Posterior cingulate gyrus (tissue), 11 donors: ENCODE measurements at regions not wholly inside any gene's neighbourhood (a gene's known extent, or its start where the extent isn't known, plus 50 kb on each side); places are given as distances from the start of the nearest gene placed in this dataset.
"Not testable (repeated sequence)": the region's sequence is repeated elsewhere in the genome, so short reads cannot be mapped to it uniquely, and the experiment has no call there.

Source experiments
- DNase-seq, 10 donors: peaks; one replicate each; pipeline versions ENCODE4 v3.0.0 to v3.0.0-alpha.2; 2020 to 2021; ENCODE audit warnings: mixed read lengths in 3 of 10
- intact Hi-C: fragments of 100-400 bp; cut with DNase I; formaldehyde crosslinking; loops from one replicate; pipeline ENCODE4 v1.15.1; 2023

GRCh38 chr2:111668274-111668616 is 215.7 kb downstream of the ANAPC1 start:
- intact Hi-C loops: no loop called here
- no peak for DNase-seq

DNA sequence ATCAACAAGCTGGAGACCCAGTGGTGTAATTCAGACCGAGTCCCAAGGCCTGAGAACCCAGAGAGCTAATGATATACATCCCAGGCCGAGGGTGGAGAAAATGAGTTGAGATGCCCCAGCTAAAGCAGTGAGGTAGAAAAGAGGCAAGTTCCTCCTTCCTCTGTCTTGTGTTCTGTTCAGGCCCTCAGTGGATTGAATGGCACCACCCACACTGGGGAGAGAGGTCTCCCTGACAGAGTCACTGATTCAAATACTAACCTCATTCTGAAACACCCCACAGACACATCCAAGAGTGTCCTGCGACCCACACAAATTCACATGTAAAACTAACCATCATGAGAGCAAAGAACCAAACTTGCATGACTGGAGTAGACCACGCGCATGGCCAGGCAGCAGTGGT is 215.3 kb downstream of the ANAPC1 start:
- intact Hi-C loops: no loop called here
- no peak for DNase-seq

- no peak for DNase-seq
- intact Hi-C loops: no loop called here
Measured at GRCh38 chr2:111669928-111670695, 213.9 kb downstream of the ANAPC1 start.

DNA sequence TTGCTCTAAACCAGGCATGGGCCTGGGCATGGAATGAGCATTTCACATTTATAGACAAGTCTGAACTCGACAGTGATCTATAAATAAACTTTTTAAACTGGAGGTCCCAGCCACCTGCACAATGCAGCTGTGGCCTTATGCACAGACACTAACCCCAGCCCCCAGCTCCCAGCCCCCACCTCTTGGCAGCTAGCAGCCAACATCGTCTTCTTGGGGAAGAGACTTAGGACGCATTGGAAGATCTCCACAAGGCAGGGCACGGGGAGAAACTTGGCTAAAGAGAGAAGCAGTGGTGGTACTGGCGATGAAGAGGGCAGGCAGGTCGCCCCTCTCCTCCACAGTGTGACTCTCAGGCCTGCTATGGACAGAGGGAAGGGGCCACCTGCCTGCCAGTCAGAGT is 213.2 kb downstream of the ANAPC1 start:
- no peak for DNase-seq
- intact Hi-C loops: no loop called here

DNA sequence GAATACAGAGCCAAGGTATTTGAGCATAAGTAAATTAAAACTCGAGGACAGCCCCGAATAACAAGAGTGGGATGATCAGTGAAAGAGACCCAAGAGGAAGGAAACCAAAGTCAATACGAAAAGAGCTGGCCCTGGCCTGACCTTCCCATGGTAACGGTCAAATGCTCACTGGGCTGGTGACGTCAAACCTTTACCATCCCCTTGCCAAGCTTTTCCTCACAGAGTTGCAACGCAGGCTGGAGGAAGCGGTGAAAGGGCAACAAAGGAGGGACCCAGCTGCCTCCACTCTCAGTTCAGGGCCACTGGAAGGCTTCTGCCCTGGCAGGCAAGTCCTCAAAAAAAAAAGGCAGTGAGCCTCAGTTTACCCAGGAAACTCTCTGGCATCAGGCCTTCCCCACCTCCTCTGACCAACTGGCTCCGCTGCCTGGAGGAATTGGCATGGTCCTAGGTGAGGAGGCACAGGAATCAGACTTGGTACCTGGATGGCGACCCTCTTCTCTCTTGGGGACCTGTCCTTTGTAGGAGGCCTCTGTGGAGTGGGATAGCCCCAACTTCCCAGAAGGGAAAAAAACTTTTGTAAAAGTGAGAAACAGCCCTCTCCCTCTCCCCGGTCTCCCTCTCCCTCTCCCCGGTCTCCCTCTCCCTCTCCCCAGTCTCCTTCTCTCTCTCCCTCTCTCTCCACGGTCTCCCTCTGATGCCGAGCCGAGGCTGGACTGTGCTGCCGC is 212.4 kb downstream of the ANAPC1 start:
- DNase-seq: no peak
- intact Hi-C loops: no loop called here

DNA sequence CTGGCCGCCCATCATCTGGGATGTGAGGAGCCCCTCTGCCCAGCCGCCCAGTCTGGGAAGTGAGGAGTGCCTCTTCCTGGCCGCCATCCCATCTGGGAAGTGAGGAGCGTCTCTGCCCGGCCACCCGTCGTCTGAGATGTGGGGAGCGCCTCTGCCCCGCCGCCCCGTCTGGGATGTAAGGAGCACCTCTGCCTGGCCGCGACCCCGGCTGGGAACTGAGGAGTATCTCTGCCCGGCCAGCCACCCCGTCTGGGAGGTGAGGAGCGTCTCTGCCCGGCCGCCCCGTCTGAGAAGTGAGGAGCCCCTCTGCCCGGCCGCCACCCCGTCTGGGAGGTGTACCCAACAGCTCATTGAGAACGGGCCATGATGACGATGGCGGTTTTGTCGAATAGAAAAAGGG is 211.4 kb downstream of the ANAPC1 start:
- DNase-seq, intact Hi-C loops: not testable (repeated sequence)

DNA sequence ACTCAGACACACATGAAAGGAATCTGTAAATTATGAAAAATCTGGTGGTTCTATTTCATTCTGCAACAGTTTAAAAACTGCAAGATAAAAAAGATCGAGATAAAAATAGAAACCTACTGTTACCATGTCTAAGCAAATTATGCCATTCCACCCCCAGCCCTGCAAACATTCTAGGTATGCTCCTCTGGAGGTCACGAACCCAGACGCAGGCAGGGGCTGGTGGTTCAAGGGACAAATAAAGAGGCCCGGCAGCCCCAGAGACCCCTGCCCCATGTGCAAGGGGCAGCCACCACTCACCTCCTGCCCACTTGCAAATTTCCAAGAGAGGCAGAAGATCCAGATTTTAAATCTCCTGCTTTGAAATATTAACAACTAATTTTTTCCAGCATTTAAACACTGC is 210.5 kb downstream of the ANAPC1 start:
- intact Hi-C loops: no loop called here
- no peak for DNase-seq

DNA sequence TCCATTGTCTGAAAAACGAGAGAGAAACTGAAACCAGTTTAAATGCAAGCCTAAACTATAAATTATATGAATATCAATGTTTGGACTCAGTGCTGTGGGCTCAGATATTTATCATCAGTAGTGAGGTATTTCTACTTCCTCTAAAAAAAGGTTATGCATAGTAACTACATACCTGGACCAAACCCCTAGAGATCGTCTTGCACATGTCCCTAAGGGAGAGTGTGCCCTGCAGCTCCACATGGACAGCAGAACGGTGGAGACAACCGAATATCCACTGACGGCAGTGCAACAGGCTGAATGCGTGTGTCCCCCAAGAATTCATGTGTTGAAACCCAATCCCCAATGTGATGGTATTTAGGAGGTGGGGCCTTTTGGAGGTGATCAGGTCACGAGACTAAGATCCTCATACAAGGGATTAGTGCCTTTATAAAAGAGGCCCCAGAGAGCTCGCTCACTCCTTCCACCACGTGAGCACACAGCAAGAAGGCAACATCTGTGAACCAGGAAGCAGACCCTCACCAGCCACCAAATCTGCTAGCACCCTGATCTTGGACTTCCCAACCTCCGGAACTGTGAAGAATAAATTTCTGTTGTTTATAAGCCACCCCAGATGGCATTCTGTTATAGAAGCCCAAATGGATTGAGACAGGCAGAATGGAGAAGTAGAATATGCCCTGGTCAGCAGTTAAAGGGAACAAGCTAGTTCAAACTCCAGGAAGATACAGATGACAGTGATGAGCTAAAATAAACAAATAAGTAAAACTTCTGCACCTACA is 208.4 kb downstream of the ANAPC1 start:
- intact Hi-C loops: no loop called here
- DNase-seq: no peak

- intact Hi-C loops: no loop called here
- no peak for DNase-seq
Measured at GRCh38 chr2:111676291-111676822, 207.6 kb downstream of the ANAPC1 start.

- DNase-seq: no peak
Measured at GRCh38 chr2:111678161-111678560, 205.8 kb downstream of the ANAPC1 start.

DNA sequence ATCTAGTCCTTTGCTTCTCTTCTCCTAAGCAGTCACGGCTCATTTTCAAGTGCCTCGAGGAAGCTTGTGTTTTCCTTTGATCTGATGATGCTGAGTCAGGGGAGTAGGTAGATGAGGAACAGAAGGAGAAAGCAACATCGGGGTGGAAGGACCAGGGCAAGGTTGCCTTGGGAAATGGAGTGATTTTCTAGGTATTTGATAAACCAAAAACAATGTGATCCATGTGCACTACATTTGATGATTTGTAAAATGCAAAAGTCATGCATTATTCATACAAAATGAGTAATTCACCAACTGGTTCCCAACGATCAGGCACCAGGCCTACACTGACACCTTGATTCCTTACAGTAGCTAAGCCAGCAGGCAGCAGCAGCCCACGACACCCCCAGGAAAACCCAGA is 205.3 kb downstream of the ANAPC1 start:
- DNase-seq: peak in 1 of 10 donors; percentile 12
- intact Hi-C loops: no loop called here

More at GRCh38 chr2:111678161-111678560, 205.8 kb downstream of the ANAPC1 start:
- intact Hi-C loops: no loop called here

DNA sequence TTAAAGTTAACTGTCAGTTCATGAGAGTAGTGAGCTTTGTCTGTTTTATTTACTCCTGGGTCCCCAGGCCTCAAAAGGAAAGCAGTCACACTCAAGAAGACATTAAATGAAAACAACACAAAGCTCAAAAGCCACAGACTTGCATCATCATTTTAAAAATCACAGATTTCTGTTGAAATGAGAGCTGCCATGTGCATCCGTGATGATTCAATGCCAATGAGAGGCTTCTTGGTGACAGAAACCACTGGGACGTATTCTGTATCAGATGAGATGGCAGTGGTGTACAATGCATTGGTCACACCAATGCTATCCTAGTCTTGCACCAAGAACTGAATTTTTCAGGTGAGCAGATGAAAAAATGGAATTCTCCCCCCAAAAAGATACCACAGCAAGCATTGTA is 204.8 kb downstream of the ANAPC1 start:
- no peak for DNase-seq
- intact Hi-C loops: no loop called here

DNA sequence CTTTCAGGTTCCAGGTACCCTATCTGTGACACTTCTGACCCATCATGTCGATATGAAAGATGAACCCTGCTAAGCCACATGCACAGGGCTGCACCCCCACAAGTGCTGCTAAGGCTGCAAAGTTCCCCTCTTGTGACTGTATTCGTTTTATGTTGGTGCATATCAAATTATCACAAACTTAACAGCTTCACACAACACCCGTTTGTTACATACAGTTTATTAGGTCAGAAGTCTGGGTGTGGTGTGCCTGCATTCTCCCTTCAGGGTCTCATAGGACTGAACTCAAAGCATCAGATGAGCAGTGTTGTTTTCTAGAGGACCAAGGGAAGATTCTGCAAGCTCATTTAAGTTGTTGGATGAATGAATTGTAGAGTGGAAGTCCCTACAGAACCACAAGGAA is 199.4 kb downstream of the ANAPC1 start:
- no peak for DNase-seq
- intact Hi-C loops: no loop called here

DNA sequence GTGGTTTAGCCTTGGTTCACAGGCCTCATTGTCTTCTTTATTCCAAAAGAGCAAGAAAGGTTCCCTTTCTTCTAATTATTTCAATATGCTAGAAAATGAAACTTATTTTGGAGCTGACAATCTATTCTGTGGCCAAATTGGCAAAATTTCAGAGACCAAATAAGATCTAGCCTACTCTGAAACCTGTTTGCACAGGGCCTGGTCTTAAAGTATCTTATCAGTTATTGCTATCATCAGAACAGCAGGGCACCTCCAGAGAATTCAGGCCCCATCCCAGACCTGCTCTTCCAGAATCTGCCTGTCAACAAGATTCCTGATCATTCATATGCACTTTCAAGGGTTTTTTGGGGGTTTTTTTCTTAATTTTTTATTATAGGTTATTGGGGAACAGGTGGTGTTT is 198.7 kb downstream of the ANAPC1 start:
- intact Hi-C loops: no loop called here
- no peak for DNase-seq

- DNase-seq: no peak
Measured at GRCh38 chr2:111686994-111687393, 197.0 kb downstream of the ANAPC1 start.

DNA sequence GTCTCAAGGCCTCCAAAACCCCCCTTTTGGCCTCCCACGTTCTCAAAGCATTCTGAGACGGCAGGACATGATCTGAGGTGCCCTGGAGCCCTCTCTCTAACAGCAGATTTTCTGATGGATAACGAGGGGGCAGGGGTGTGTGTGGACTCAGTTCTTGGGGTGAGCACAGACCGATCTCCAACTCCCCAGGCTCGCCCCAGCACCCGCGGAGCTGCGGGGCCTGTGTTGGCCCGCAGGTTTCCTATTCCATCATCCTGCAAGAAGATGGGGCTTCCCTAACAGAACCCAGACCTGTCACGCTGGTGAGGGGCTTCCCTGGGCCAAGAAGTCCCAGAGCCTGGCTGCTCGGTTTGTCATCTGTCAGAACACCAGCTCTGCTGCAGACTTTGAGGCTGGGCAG is 196.1 kb downstream of the ANAPC1 start:
- intact Hi-C loops: no loop called here

More at GRCh38 chr2:111686994-111687393, 197.0 kb downstream of the ANAPC1 start:
- intact Hi-C loops: no loop called here

DNA sequence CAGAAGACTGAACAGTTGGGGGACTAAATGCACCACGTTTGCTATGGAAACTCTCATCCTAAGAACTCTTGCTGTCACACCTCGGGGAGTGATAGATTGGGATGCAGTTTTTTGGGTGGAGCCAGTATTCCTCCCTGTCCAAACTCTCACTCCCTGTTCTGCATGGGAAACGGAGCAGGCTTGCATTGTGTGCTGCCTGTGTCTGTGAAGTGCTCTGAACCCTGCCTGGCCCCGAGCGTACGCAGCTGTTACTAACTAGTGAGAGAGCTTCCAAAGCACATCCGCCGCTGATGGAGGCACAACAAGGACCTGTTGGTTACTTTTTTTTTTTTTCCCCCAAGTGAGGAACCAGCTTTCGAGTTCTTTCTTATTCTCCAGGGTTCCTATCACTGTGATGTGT is 195.5 kb downstream of the ANAPC1 start:
- no peak for DNase-seq
- intact Hi-C loops: no loop called here

More for the DNA sequence above, 196.1 kb downstream of the ANAPC1 start:
- DNase-seq: no peak

DNA sequence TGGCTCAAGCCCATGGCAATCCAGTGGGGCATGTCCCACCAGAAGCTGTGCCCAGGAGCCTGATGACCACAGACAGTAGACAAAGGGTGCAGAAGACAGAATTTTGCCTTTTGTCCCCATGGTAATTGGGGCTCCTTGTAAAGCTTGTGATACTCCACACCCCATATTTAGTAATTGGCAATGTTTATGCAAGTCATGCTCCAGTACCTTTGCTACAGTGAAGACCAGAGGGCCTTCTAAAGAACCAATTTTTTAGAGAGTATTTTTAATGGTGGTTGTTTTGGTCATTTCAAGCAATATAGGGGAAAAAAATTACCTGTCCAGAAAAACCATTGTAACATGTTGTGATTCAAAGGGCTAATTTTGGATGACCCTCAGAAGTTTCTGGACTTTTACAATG is 194.8 kb downstream of the ANAPC1 start:
- intact Hi-C loops: no loop called here

DNA sequence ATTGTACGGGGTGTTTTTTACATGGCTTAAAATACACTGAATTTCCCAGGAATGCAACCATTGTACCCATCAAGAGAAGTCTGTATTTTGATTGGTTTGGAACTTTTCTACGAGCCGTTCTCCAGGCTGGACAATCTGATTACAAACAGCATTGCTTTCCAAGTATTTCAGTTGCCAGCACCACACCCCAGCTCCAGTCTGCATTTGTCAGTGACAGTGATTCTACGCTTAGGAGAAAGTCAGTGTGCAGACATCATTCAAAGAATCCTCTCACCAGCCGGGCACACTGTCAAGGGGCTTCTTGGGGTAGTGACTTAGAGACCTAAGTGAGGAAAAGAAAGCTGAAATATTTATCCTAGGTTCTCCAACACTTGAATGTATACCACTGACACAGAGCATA is 194.1 kb downstream of the ANAPC1 start:
- intact Hi-C loops: no loop called here
- no peak for DNase-seq

More for the DNA sequence above, 194.8 kb downstream of the ANAPC1 start:
- no peak for DNase-seq

- DNase-seq: no peak
- intact Hi-C loops: no loop called here
Measured at GRCh38 chr2:111691164-111691875, 192.7 kb downstream of the ANAPC1 start.
